ENCODE measurements at regions not wholly inside any gene's neighbourhood (a gene's known extent, or its start where the extent isn't known, plus 50 kb on each side); places are given as distances from the start of the nearest gene placed in this dataset.

- TF ChIP-seq CTCF (conservative IDR thresholded peaks at IDR 0.05; ENCODE audit: low read depth, low read length) (no peak), EZH2 (IDR thresholded peaks at IDR 0.05; ENCODE audit: borderline replicate concordance, low read depth, low read length, poor library complexity, severe bottlenecking) (no peak)
Observed at GRCh38 chr1:232192781-232193450, 437.0 kb downstream of the SIPA1L2 start.
